ENCODE measurements at regions not wholly inside any gene's neighbourhood (a gene's known extent, or its start where the extent isn't known, plus 50 kb on each side); places are given as distances from the start of the nearest gene placed in this dataset.

DNA sequence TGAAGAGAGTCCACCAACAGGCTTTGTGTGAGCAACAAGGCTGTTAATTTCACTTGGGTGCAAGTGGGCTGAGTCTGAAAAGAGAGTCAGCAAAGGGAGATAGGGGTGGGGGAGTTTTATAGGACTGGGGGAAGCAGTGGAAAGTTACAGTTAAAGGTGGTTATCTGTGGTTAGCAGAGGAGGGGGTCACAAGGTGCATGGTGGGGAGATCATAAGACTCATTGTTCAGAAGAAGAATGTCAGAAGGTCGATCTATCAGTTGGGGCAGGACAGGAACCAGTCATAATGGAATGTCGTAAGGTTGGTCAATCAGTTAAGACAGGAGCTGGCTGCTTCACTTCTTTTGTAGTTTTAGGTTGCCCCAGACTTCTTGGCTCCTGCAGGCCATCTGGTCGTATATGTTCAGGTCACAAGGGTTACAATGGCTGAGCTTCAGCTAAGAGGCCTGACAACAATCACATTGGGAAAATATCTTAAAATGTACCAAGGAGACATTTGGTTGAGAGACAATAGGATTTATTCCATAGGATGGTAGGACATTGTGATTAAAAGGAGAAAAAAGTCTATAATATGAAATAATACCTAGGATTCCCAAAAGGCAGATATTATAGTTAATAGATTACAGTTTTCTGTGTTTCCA, 356.4 kb downstream of the ANKRD7 start:
- DNase-seq = no peak

GRCh38 chr7:118583641-118584040, 359.1 kb downstream of the ANKRD7 start:
- DNase-seq = no peak

- DNase-seq = no peak
These were observed 361.7 kb downstream of the ANKRD7 start for GRCh38 chr7:118586248-118586647.

DNA sequence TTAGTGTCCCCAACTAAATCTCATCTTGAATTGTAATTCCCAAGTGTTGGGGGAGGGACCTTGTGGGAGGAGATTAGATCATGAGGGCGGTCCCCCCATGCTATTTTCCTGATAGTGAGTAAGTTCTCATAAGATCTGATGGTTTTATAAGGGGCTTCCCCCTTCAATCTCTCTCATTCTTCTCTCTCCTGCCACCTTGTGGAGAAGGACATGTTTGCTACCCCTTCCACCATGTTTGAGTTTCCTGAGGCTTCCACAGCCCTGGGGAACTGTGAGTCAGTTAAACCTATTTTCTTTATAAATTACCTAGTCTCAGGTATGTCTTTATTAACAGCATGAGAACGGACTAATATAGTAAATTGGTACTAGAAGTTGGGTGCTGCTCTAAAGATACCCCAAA, 365.6 kb downstream of the ANKRD7 start:
- DNase-seq = no peak

DNA sequence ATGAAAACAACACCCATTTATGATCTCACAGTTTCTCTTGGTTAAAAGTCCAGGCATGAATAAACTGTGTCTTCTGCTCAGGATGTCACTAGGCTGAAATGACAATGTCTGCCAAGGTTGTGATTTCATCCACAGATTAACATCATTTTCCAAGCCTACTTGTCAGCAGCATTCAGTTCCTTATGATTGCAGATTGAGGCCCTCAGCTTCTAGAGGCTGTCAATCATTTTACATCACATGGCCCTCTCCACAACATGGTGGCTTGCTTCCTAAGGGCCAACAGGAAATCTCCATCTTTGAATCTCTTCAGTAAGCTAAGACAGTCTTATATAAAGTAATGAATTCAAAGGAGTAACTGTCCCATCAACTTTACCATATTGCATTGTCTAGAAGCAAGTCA, 377.6 kb downstream of the ANKRD7 start:
- DNase-seq = no peak

- no peak for DNase-seq
These were observed 382.1 kb downstream of the ANKRD7 start for GRCh38 chr7:118606602-118607001.

DNA sequence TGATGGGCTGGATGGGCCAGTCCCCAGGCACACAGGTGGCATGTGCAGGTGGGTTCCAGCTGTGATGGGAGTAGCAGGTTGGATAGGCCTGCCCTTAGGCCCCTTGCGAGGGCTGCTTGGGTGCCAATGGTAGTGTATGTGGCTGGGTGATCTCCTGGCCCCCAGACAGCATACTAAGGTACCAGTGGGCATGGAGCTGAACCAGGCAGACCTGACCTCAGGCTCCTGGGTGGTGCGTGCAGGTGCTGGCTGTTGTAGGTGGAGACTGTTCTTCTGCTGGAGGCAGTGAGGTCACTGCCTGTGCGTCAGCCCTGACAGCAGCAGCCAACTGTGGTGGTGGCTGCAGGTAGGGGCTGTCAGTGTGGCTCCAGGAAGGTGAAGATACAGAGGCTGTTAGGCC, 384.7 kb downstream of the ANKRD7 start:
- no peak for DNase-seq

DNA sequence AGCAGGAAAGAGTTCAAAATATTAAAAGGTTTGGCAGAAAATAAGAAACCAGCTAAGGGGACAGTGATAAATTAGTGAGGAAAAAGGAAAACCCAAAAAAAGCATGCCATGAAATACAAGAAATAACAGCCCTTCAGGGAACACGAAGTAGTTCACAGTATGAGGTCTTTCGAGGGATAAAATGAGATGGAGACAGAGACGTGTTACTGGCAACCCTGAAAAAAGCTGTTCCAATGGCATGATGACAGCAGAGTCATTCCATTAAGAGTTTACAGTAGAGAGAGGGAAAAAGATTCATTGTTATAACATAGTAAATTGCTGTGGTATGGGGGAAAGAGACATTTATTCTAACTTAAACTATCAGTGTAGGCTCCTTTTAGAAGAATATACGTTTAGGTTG, 391.2 kb downstream of the ANKRD7 start:
- DNase-seq = peak in 1 of 2 experiments; percentile 9

DNA sequence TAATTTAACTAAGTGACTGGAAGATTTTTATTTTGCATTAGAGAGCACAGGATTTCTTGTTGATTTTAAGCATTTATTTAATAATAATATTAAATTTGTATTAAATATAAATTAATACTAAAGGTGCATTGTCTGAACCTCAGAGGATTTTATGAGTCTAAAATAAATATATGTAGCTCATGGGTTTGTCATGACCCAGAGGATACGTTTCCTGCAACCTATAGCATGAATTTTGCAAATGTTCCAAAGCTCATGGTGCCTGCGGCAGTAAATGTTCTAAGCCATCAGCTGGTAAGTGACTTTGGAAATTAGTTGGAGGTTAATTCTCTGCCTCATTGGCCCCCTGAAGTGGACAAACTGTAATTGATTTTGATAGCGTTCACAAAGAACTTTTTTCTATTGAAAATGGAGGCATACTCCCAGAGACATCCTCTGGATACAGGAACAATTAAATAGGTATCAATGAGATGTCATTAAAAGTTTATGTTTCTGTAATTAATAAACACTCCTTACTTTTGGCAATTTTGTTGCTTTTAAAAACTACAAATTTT, 397.4 kb downstream of the ANKRD7 start:
- DNase-seq = no peak

DNA sequence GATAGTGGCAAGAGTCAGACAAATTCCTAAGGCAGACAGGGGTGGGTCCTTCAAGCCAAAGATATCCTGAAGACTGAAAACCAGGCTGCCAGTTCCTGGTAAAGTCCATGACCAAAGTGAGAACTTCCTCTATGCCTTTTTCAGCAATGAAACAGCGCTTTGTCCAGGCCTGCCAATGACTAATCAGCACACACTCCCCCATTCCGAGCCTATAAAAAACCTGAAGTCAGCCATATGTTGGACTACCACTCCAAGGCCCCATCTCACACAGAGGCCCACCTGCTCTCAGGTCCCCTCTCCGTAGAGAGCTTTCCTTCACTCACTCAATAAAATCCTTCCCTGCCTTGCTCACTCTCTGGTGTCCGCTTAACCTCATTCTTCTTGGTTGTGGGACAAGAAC, 402.2 kb downstream of the ANKRD7 start:
- no peak for DNase-seq

GRCh38 chr7:118627467-118627866, 403.0 kb downstream of the ANKRD7 start:
- DNase-seq = no peak

- no peak for DNase-seq
These were observed 405.5 kb downstream of the ANKRD7 start for GRCh38 chr7:118629898-118630438.

DNA sequence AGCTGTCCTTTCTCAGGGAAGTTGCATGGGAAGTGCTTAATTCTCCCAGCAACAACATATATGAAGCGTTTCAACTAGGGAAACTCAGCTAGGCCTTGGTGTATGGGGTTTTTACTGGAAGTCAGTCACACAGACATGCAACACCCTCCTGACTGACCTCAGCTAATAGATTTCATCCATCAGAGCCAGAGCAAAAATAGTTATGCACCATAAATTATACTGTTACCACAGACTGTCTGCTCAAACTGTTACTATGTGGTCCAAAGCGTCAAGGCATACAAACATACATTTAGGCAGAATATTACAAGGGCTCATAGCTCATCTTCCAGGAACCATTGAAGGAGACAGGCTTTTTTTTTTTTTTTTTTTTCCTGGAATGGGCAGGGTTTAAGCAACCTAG, 417.9 kb downstream of the ANKRD7 start:
- DNase-seq = no peak

DNA sequence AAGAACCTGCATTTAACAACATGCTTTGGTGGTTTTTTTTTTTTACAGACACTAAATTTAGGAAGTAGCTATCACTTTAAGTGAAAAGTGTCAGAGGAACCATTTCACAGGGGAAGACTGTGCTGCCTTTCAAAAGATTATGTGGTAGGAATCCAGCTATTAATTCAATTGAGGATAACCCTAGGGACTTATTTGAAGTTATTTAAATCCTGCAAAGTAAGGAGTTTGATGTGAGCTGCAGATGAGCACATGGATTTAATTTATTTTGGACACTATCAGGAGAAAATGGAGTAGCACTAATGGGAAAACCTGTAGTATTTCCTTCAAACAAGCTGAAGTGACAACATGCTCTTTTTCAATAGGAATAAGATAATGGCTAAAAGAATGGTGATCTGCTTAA, 419.8 kb downstream of the ANKRD7 start:
- DNase-seq = no peak

- DNase-seq = no peak
These were observed 423.5 kb downstream of the ANKRD7 start for GRCh38 chr7:118648002-118648401.

DNA sequence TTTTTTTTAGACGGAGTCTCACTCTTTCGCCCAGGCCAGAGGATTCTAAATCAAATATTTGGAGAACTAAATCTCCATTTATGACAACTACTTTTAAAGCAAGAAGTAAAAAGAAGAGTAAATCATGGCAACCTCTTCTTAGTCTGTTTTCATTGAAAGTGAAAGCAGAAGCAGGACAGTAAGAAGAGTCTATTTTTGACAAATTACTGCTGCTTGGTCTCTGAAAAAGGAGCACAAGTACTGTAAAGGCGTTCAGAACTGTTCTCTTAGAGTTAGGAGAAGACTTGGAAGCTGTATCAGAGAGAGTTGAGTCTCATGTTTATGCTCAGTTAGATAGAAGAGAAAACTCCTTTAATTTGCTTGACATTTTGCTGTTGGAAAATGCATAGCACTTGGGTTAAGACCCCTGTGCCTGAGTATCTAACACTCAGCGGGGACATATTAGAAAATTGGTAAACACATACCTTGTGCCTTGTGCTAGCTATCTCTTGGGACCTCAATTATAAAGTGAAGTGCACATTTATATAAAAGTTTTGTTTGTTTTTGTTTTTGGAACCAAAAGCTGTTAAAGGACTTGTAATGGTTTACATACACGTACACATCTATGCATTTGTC, 433.0 kb downstream of the ANKRD7 start:
- no peak for DNase-seq

GRCh38 chr7:118662266-118662665, 437.8 kb downstream of the ANKRD7 start:
- no peak for DNase-seq

DNA sequence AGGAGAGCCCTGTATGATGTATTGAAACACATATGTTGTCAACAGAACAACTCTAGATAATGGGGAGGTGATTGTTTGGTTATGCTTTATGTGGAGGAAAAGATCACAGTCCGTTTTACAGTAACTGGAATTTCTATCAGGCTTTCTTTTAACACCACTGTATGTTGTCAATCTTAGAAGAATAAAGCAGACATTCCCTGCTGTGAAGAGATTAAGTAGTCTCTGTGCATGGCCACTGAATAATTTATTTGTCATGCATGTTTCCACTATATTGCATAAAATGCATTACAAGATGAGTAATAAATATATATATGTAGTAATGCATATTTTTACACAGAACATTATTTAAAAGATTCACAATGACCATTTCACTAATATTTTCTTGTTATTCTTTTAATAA, 440.0 kb downstream of the ANKRD7 start:
- no peak for DNase-seq

- no peak for DNase-seq
These were observed 446.6 kb downstream of the ANKRD7 start for GRCh38 chr7:118671149-118671548.

GRCh38 chr7:118684796-118685195, 460.3 kb downstream of the ANKRD7 start:
- DNase-seq = no peak

DNA sequence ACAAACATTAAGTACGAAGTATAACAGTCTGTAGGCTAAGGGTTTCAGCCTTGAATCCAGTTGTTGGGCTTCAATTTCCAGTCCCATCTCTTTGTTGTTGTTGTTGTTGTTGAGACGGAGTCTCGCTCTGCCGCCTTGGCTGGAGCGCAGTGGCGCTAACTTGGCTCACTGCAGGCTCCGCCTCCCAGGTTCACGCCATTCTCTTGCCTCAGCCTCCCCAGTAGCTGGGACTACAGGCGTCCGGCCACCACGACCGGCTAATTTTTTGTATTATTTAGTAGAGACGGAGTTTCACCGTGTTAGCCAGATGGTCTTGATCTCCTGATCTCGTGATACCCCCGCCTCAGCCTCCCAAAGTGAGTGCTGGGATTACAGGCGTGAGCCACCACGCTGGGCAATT, 464.9 kb downstream of the ANKRD7 start:
- DNase-seq = no peak

DNA sequence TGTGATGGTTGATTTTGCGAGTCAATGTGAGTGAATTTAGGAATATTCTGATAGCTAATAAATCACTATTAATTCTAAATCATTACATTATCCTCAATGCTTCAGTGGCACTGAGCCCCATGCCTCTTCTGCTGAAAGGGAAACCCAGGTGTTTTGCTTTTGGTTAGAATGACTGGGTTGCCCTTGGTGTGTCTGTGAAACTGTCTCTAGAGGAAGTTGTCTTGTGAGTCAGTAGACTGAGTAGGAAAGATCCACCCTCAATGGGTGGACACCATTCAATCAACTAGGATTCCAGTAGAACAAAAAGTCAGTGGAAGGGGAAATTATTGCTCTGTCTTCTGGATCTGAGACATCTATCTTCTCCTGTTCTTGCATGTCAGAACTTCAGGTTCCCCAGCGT, 472.4 kb downstream of the ANKRD7 start:
- no peak for DNase-seq

- DNase-seq = no peak
These were observed 474.7 kb downstream of the ANKRD7 start for GRCh38 chr7:118699222-118699621.

- no peak for DNase-seq
These were observed 484.2 kb downstream of the ANKRD7 start for GRCh38 chr7:118708741-118709140.

DNA sequence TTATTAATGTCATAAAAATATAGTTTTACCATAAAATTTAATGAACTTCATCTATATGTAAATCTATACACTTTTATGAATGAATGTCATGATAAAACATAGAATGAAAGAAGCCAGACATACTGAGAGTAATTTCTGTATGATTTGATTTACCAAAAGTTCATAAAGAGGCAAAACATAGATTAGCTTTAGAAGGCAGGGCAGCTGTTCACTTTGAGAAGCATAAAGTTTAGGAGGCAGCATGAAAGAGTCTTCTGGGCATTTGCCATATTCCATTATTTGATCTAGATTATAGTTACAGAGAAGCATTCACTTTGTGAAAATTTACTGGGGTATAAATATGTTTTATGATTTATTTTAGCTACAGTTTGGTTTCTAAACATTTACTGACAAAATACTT, 487.2 kb downstream of the ANKRD7 start:
- no peak for DNase-seq
